Esophagus squamous epithelium (tissue), 4 donors: ENCODE measurements at regions not wholly inside any gene's neighbourhood (a gene's known extent, or its start where the extent isn't known, plus 50 kb on each side); places are given as distances from the start of the nearest gene placed in this dataset.

Experiments used
- POLR2A ChIP-seq, 4 donors: fragments of 450-650 bp; IDR thresholded peaks; one replicate each; pipeline ENCODE4 v1.6.1; 2017; ENCODE audit warnings: antibody characterized with exemption in 4 of 4, mild to moderate bottlenecking in 4 of 4, moderate library complexity in 3 of 4
- TF ChIP-seq, protein P1 (sequence below), 6 experiments: fragments of 450-650 bp in 4 of 6; fragments of 200-600 bp in 2 of 6; sonication (generic) in 2 of 6; IDR thresholded peaks; one replicate each; pipeline ENCODE4 v1.5.1; 2016 to 2019; ENCODE audit warnings: antibody characterized with exemption in 6 of 6, mild to moderate bottlenecking in 4 of 6, moderate library complexity in 4 of 6

GRCh38 chr12:91863702-91864101, 281.9 kb downstream of the BTG1 start:
- TF ChIP-seq POLR2A (IDR thresholded peaks at IDR 0.05): no peak
- TF ChIP-seq, protein P1, sequence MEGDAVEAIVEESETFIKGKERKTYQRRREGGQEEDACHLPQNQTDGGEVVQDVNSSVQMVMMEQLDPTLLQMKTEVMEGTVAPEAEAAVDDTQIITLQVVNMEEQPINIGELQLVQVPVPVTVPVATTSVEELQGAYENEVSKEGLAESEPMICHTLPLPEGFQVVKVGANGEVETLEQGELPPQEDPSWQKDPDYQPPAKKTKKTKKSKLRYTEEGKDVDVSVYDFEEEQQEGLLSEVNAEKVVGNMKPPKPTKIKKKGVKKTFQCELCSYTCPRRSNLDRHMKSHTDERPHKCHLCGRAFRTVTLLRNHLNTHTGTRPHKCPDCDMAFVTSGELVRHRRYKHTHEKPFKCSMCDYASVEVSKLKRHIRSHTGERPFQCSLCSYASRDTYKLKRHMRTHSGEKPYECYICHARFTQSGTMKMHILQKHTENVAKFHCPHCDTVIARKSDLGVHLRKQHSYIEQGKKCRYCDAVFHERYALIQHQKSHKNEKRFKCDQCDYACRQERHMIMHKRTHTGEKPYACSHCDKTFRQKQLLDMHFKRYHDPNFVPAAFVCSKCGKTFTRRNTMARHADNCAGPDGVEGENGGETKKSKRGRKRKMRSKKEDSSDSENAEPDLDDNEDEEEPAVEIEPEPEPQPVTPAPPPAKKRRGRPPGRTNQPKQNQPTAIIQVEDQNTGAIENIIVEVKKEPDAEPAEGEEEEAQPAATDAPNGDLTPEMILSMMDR (IDR thresholded peaks at IDR 0.05): no peak
